ENCODE measurements at regions not wholly inside any gene's neighbourhood (a gene's known extent, or its start where the extent isn't known, plus 50 kb on each side); places are given as distances from the start of the nearest gene placed in this dataset.

- no peaks in the 10 kb centered on the region for H3K4me1 ChIP-seq
- TF ChIP-seq CTCF (IDR thresholded peaks at IDR 0.05) = no peak
- no peaks in the 10 kb centered on the region for H3K27me3 ChIP-seq
- no peak for DNase-seq
- no peak overlapping the region for H3K9ac ChIP-seq (ENCODE audit: low read depth in 2 of 2, low read length in 2 of 2)
- H3K4me3 ChIP-seq = no peak overlapping the region
- intact Hi-C loops (cut with DNase I) = no loop called here
- H3K36me3 ChIP-seq = no peaks in the 10 kb centered on the region
- H3K9me3 ChIP-seq = no peaks in the 10 kb centered on the region
- H3K27ac ChIP-seq = no peak overlapping the region
These were observed 265.4 kb upstream of the LMCD1 start for GRCh38 chr3:8236264-8236663.

GRCh38 chr3:8237893-8238292 lies 263.7 kb upstream of the LMCD1 start:
- H3K4me1 ChIP-seq = no peaks in the 10 kb centered on the region
- no peaks in the 10 kb centered on the region for H3K27me3 ChIP-seq
- no peak overlapping the region for H3K27ac ChIP-seq
- TF ChIP-seq CTCF (IDR thresholded peaks at IDR 0.05) = no peak
- H3K4me3 ChIP-seq = no peak overlapping the region
- intact Hi-C loops (cut with DNase I) = no loop called here
- DNase-seq = no peak
- H3K36me3 ChIP-seq = no peaks in the 10 kb centered on the region
- H3K9me3 ChIP-seq = no peaks in the 10 kb centered on the region
- no peak overlapping the region for H3K9ac ChIP-seq (ENCODE audit: low read depth in 2 of 2, low read length in 2 of 2)

- H3K27me3 ChIP-seq = no peaks in the 10 kb centered on the region
- H3K4me1 ChIP-seq = no peaks in the 10 kb centered on the region
- no peaks in the 10 kb centered on the region for H3K36me3 ChIP-seq
- no peaks in the 10 kb centered on the region for H3K9me3 ChIP-seq
- H3K4me3 ChIP-seq = no peak overlapping the region
- no peak overlapping the region for H3K9ac ChIP-seq (ENCODE audit: low read depth in 2 of 2, low read length in 2 of 2)
- intact Hi-C loops (cut with DNase I) = no loop called here
- DNase-seq = no peak
- H3K27ac ChIP-seq = no peak overlapping the region
- TF ChIP-seq CTCF (IDR thresholded peaks at IDR 0.05) = no peak
These were observed 263.2 kb upstream of the LMCD1 start for GRCh38 chr3:8238432-8238831.

GRCh38 chr3:8239095-8239494 lies 262.5 kb upstream of the LMCD1 start:
- intact Hi-C loops (cut with DNase I) = no loop called here
- Histone ChIP-seq H3K27me3 (no peaks in the 10 kb centered on the region), H3K9me3 (no peaks in the 10 kb centered on the region), H3K4me3 (no peak overlapping the region), H3K36me3 (no peaks in the 10 kb centered on the region), H3K4me1 (no peaks in the 10 kb centered on the region), H3K9ac (ENCODE audit: low read depth in 2 of 2, low read length in 2 of 2) (no peak overlapping the region), H3K27ac (no peak overlapping the region)
- DNase-seq = no peak
- TF ChIP-seq CTCF (IDR thresholded peaks at IDR 0.05) = no peak

- Histone ChIP-seq H3K4me3 (no peak overlapping the region), H3K27me3 (no peaks in the 10 kb centered on the region), H3K4me1 (no peaks in the 10 kb centered on the region), H3K27ac (no peak overlapping the region), H3K9ac (ENCODE audit: low read depth in 2 of 2, low read length in 2 of 2) (no peak overlapping the region), H3K36me3 (no peaks in the 10 kb centered on the region), H3K9me3 (no peaks in the 10 kb centered on the region)
- intact Hi-C loops (cut with DNase I) = no loop called here
- peak; percentile 25 for DNase-seq
- TF ChIP-seq CTCF (IDR thresholded peaks at IDR 0.05) = peak; percentile 81
These were observed 261.6 kb upstream of the LMCD1 start for GRCh38 chr3:8239718-8240695.
